Fibroblast of the aortic adventitia (primary cell): ENCODE measurements at regions not wholly inside any gene's neighbourhood (a gene's known extent, or its start where the extent isn't known, plus 50 kb on each side); places are given as distances from the start of the nearest gene placed in this dataset.

Source experiments
- DNase-seq: peaks from one replicate; pipeline ENCODE4 v3.0.0-alpha.2; 2010; ENCODE audit warnings: low read depth
- H3K4me3 ChIP-seq: 2 replicates; pipeline ENCODE4 v1.5.1; 2011; ENCODE audit warnings: low read depth, mild to moderate bottlenecking, control low read depth, low read length, moderate library complexity
- CTCF ChIP-seq: IDR thresholded peaks from 2 replicates; pipeline ENCODE4 v1.5.1; 2011; ENCODE audit warnings: mild to moderate bottlenecking, low read length, control low read depth, inconsistent platforms; ENCODE audit not compliant: insufficient read depth

GRCh38 chr15:37221671-37222145 is 121.4 kb upstream of the MEIS2 start:
- no peak for TF ChIP-seq CTCF
- H3K4me3 ChIP-seq = no peak overlapping the region
- no peak for DNase-seq

- DNase-seq = no peak
- TF ChIP-seq CTCF = no peak
- no peak overlapping the region for H3K4me3 ChIP-seq
These were observed 122.7 kb upstream of the MEIS2 start for GRCh38 chr15:37223089-37223488.

GRCh38 chr15:37229855-37230619 is 129.7 kb upstream of the MEIS2 start:
- no peak overlapping the region for H3K4me3 ChIP-seq
- no peak for TF ChIP-seq CTCF
- DNase-seq = no peak

GRCh38 chr15:37245358-37245757 is 145.0 kb upstream of the MEIS2 start:
- TF ChIP-seq CTCF = no peak
- DNase-seq = no peak
- no peak overlapping the region for H3K4me3 ChIP-seq

- TF ChIP-seq CTCF = no peak
- DNase-seq = no peak
- no peak overlapping the region for H3K4me3 ChIP-seq
These were observed 145.7 kb upstream of the MEIS2 start for GRCh38 chr15:37246065-37246464.

GRCh38 chr15:37246856-37247255 is 146.5 kb upstream of the MEIS2 start:
- no peak for DNase-seq
- no peak for TF ChIP-seq CTCF
- no peak overlapping the region for H3K4me3 ChIP-seq

GRCh38 chr15:37249249-37249648 is 148.9 kb upstream of the MEIS2 start:
- no peak for TF ChIP-seq CTCF
- DNase-seq = no peak
- no peak overlapping the region for H3K4me3 ChIP-seq
